ENCODE measurements at regions not wholly inside any gene's neighbourhood (a gene's known extent, or its start where the extent isn't known, plus 50 kb on each side); places are given as distances from the start of the nearest gene placed in this dataset.

DNA sequence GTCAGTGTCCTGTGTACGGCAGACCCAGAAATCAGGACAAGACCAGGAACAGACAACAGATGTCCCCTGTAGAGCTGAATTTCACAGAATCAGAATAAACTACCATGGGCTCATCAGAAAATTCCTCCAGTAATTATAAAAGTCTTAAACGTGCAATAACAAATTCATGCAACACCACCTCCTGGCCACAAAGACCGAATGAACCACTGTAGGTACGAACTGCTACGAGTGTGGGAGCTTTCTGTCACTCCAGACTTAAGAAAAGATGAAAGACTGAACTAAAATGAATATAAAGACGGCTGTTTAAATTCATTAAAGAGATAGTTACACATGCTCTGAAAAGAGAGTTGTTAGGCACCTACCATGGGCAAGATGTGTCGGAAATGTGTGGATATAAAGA lies 333.5 kb downstream of the RRAGC start:
- Mint-ChIP-seq H3K4me1 (peaks cover 3% of the 10 kb centered on the region; the same call in 2 of the 3 replicates), H3K36me3 (ENCODE audit: low read depth) (no peaks in the 10 kb centered on the region), H3K27ac (no peak overlapping the region), H3K9me3 (no peaks in the 10 kb centered on the region), H3K4me3 (no peak overlapping the region), H3K27me3 (ENCODE audit: insufficient read depth, low read depth, poor library complexity) (peaks cover 1% of the 10 kb centered on the region)
- ATAC-seq (no peak), DNase-seq (ENCODE audit: low spot score) (no peak)
- Histone ChIP-seq H3K4me3 (no peak overlapping the region), H3K27me3 (ENCODE audit: insufficient read depth) (no peaks in the 10 kb centered on the region), H3K9me2 (ENCODE audit: insufficient read depth) (no peaks in the 10 kb centered on the region), H3K4me2 (no peak overlapping the region), H3K4me1 (ENCODE audit: insufficient read depth) (no peaks in the 10 kb centered on the region), H2AFZ (no peak overlapping the region), H3K79me2 (replicated peaks; ENCODE audit: insufficient read depth) (no peaks in the 10 kb centered on the region), H3K27ac (ENCODE audit: low read depth) (no peak overlapping the region), H3K36me3 (ENCODE audit: insufficient read depth) (no peaks in the 10 kb centered on the region), H4K20me1 (replicated peaks; ENCODE audit: insufficient read depth) (no peaks in the 10 kb centered on the region), H3F3A (replicated peaks; ENCODE audit: low read depth) (no peaks in the 10 kb centered on the region)
- TF ChIP-seq CTCF (conservative IDR thresholded peaks at IDR 0.05; ENCODE audit: low read depth in 2 of 2) (0 out of 4 replicates have a peak, but pooled peaks of 1 of the 2 experiments have one; percentile 12), EZH2phosphoT487 (IDR thresholded peaks at IDR 0.05; ENCODE audit: unreplicated experiment) (no peak)

DNA sequence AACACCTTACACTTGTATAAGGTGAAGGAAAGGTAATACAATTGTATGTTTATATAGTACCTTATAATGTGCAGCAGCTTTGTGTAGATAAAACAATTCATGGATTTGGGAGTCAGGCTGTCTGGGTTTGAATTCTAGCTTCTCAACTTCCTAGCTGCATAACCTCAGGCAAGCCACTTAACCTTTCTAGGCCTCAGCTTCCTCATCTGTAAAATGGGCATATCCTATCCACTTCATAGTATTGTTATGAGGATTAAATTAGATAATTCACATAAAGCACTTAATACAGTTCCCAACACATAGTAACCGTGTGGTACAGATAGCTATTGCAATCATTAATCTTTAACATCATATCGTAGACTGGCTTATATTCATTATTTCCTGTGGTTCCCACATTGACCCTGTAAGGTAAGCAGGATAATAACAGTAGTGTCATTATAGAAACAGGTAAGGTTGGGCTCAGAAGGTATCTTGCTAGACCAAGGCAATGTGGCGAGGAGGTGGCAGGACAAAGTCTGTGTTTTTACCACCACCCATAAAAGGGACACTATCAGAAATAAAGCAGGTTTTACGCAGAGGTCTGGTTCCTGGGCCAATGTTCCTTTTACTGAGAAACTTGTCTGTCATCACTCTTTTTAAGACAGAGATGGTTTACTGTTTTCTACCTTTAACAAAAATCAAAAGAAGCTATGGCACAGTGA lies 334.1 kb downstream of the RRAGC start:
- no peak overlapping the region for H3K27ac Mint-ChIP-seq

More for the DNA sequence above, 334.1 kb downstream of the RRAGC start:
- Histone ChIP-seq H3K9me2 (ENCODE audit: insufficient read depth) (no peaks in the 10 kb centered on the region), H3K79me2 (replicated peaks; ENCODE audit: insufficient read depth) (no peaks in the 10 kb centered on the region), H3K27ac (ENCODE audit: low read depth) (no peak overlapping the region), H3K36me3 (ENCODE audit: insufficient read depth) (no peaks in the 10 kb centered on the region), H2AFZ (no peak overlapping the region), H3F3A (replicated peaks; ENCODE audit: low read depth) (no peaks in the 10 kb centered on the region), H3K4me2 (no peak overlapping the region), H3K4me1 (ENCODE audit: insufficient read depth) (no peaks in the 10 kb centered on the region), H3K27me3 (ENCODE audit: insufficient read depth) (no peaks in the 10 kb centered on the region), H3K4me3 (no peak overlapping the region), H4K20me1 (replicated peaks; ENCODE audit: insufficient read depth) (no peaks in the 10 kb centered on the region)
- peaks cover 1% of the 10 kb centered on the region for H3K27me3 Mint-ChIP-seq (ENCODE audit: insufficient read depth, low read depth, poor library complexity)
- no peak for ATAC-seq
- H3K4me3 Mint-ChIP-seq: no peak overlapping the region
- TF ChIP-seq CTCF (conservative IDR thresholded peaks at IDR 0.05; ENCODE audit: low read depth in 2 of 2) (no peak), ZNF331 (CRISPR knock-in tag; IDR thresholded peaks at IDR 0.05; ENCODE audit: low read depth) (no peak), POLR2AphosphoS5 (IDR thresholded peaks at IDR 0.05; ENCODE audit: low read depth) (no peak)
- H3K9me3 Mint-ChIP-seq: no peaks in the 10 kb centered on the region
- H3K4me1 Mint-ChIP-seq: peaks cover 3% of the 10 kb centered on the region; the same call in 2 of the 3 replicates
- DNase-seq (ENCODE audit: low spot score): no peak
- no peaks in the 10 kb centered on the region for H3K36me3 Mint-ChIP-seq (ENCODE audit: low read depth)

Measured in GM23338 (cell line).